Peyer's patch (tissue), 4 donors: ENCODE measurements at regions not wholly inside any gene's neighbourhood (a gene's known extent, or its start where the extent isn't known, plus 50 kb on each side); places are given as distances from the start of the nearest gene placed in this dataset.

Experiments used
- POLR2A ChIP-seq, 2 donors: fragments of 450-650 bp; IDR thresholded peaks; one replicate each; pipeline ENCODE4 v1.5.1; 2017; ENCODE audit warnings: antibody characterized with exemption in 2 of 2, mild to moderate bottlenecking in 2 of 2, moderate library complexity in 2 of 2
- TF ChIP-seq, protein P1 (sequence below), 6 experiments: fragments of 450-650 bp in 4 of 6; fragments of 200-600 bp in 2 of 6; sonication (generic) in 1 of 6; IDR thresholded peaks; one replicate each; pipeline ENCODE4 v1.5.1; 2017 to 2019; ENCODE audit warnings: antibody characterized with exemption in 6 of 6, mild to moderate bottlenecking in 3 of 6, moderate library complexity in 1 of 6

DNA sequence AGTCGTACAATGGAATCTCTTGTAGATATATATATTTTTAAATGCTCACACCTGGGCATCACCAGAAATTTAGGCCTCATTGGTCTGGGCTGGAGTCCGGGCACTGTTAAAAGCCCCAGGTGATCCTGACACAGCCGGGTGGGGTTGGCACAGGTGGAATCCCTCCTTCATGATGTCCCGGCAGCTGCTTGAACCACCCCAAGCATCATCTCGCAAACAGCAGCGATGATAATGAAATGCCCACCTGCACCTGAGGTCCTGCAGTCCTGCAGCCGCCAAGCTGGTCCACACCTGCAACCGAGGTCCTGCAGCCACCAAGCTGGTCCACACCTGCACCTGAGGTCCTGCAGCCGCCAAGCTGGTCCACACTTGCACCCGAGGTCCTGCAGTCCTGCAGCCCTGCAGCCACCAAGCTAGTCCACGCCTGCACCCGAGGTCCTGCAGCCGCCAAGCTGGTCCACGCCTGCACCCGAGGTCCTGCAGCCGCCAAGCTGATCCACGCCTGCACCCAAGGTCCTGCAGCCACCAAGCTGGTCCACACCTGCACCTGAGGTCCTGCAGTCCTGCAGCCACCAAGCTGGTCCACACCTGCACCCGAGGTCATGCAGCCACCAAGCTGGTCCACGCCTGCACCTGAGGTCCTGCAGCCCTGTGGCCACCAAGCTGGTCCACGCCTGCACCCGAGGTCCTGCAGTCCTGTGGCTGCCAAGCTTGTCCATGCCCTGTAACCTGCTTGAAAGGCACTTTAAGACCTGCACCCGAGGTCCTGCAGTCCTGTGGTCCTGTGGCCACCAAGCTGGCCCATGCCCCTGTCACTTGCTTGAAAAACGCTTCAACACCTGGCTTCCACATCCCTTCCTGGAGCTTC is 261.2 kb downstream of the DLL1 start:
- TF ChIP-seq, protein P1, sequence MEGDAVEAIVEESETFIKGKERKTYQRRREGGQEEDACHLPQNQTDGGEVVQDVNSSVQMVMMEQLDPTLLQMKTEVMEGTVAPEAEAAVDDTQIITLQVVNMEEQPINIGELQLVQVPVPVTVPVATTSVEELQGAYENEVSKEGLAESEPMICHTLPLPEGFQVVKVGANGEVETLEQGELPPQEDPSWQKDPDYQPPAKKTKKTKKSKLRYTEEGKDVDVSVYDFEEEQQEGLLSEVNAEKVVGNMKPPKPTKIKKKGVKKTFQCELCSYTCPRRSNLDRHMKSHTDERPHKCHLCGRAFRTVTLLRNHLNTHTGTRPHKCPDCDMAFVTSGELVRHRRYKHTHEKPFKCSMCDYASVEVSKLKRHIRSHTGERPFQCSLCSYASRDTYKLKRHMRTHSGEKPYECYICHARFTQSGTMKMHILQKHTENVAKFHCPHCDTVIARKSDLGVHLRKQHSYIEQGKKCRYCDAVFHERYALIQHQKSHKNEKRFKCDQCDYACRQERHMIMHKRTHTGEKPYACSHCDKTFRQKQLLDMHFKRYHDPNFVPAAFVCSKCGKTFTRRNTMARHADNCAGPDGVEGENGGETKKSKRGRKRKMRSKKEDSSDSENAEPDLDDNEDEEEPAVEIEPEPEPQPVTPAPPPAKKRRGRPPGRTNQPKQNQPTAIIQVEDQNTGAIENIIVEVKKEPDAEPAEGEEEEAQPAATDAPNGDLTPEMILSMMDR (IDR thresholded peaks at IDR 0.05), result no peak
- TF ChIP-seq POLR2A (IDR thresholded peaks at IDR 0.05), result no peak
